ENCODE measurements at regions not wholly inside any gene's neighbourhood (a gene's known extent, or its start where the extent isn't known, plus 50 kb on each side); places are given as distances from the start of the nearest gene placed in this dataset.

- ATAC-seq (replicated peaks; ENCODE audit: extremely low read depth, poor library complexity, severe bottlenecking) (no peak), DNase-seq (ENCODE audit: low spot score in 2 of 2) (no peak)
- Mint-ChIP-seq H3K4me1 (no peaks in the 10 kb centered on the region), H3K4me3 (no peak overlapping the region), H3K27ac (ENCODE audit: low read depth) (no peak overlapping the region), H3K27me3 (no peaks in the 10 kb centered on the region), H3K9me3 (no peaks in the 10 kb centered on the region), H3K36me3 (ENCODE audit: insufficient read depth) (peaks cover 4% of the 10 kb centered on the region)
Measured at GRCh38 chr10:24046060-24046459, 162.9 kb upstream of the KIAA1217 start.

GRCh38 chr10:24047176-24047575, 161.8 kb upstream of the KIAA1217 start:
- peaks cover 2% of the 10 kb centered on the region for H3K36me3 Mint-ChIP-seq (ENCODE audit: insufficient read depth)
- no peaks in the 10 kb centered on the region for H3K4me1 Mint-ChIP-seq
- H3K27me3 Mint-ChIP-seq = no peaks in the 10 kb centered on the region
- DNase-seq (ENCODE audit: low spot score in 2 of 2) (no peak), ATAC-seq (replicated peaks; ENCODE audit: extremely low read depth, poor library complexity, severe bottlenecking) (no peak)
- no peaks in the 10 kb centered on the region for H3K9me3 Mint-ChIP-seq
- H3K4me3 Mint-ChIP-seq = no peak overlapping the region
- H3K27ac Mint-ChIP-seq (ENCODE audit: low read depth) = no peak overlapping the region

- DNase-seq (ENCODE audit: low spot score in 2 of 2) (no peak), ATAC-seq (replicated peaks; ENCODE audit: extremely low read depth, poor library complexity, severe bottlenecking) (no peak)
- no peaks in the 10 kb centered on the region for H3K4me1 Mint-ChIP-seq
- no peak overlapping the region for H3K4me3 Mint-ChIP-seq
- H3K27me3 Mint-ChIP-seq = no peaks in the 10 kb centered on the region
- no peak overlapping the region for H3K27ac Mint-ChIP-seq (ENCODE audit: low read depth)
- peaks cover 2% of the 10 kb centered on the region for H3K36me3 Mint-ChIP-seq (ENCODE audit: insufficient read depth)
- H3K9me3 Mint-ChIP-seq = peaks cover 7% of the 10 kb centered on the region
Measured at GRCh38 chr10:24054421-24054820, 154.5 kb upstream of the KIAA1217 start.

GRCh38 chr10:24080207-24080606, 128.7 kb upstream of the KIAA1217 start:
- no peak overlapping the region for H3K27ac Mint-ChIP-seq (ENCODE audit: low read depth)
- no peaks in the 10 kb centered on the region for H3K27me3 Mint-ChIP-seq
- ATAC-seq (replicated peaks; ENCODE audit: extremely low read depth, poor library complexity, severe bottlenecking) (no peak), DNase-seq (ENCODE audit: low spot score in 2 of 2) (no peak)
- no peak overlapping the region for H3K4me3 Mint-ChIP-seq
- H3K4me1 Mint-ChIP-seq = no peaks in the 10 kb centered on the region
- no peaks in the 10 kb centered on the region for H3K36me3 Mint-ChIP-seq (ENCODE audit: insufficient read depth)
- peaks cover 17% of the 10 kb centered on the region for H3K9me3 Mint-ChIP-seq

GRCh38 chr10:24086296-24087086, 122.4 kb upstream of the KIAA1217 start:
- DNase-seq (ENCODE audit: low spot score in 2 of 2) = no peak
- Mint-ChIP-seq H3K36me3 (ENCODE audit: insufficient read depth) (no peaks in the 10 kb centered on the region), H3K4me3 (no peak overlapping the region), H3K27me3 (no peaks in the 10 kb centered on the region), H3K27ac (ENCODE audit: low read depth) (no peak overlapping the region), H3K9me3 (peaks cover 22% of the 10 kb centered on the region), H3K4me1 (no peaks in the 10 kb centered on the region)
- ATAC-seq (replicated peaks; ENCODE audit: extremely low read depth, poor library complexity, severe bottlenecking) = no peak

GRCh38 chr10:24091256-24091655, 117.7 kb upstream of the KIAA1217 start:
- Mint-ChIP-seq H3K4me1 (no peaks in the 10 kb centered on the region), H3K27me3 (no peaks in the 10 kb centered on the region), H3K36me3 (ENCODE audit: insufficient read depth) (no peaks in the 10 kb centered on the region), H3K27ac (ENCODE audit: low read depth) (no peak overlapping the region), H3K4me3 (no peak overlapping the region), H3K9me3 (peaks cover 25% of the 10 kb centered on the region)
- no peak for ATAC-seq (replicated peaks; ENCODE audit: extremely low read depth, poor library complexity, severe bottlenecking)
- DNase-seq (ENCODE audit: low spot score in 2 of 2) = no peak

GRCh38 chr10:24096281-24096680, 112.7 kb upstream of the KIAA1217 start:
- H3K36me3 Mint-ChIP-seq (ENCODE audit: insufficient read depth) = no peaks in the 10 kb centered on the region
- H3K27ac Mint-ChIP-seq (ENCODE audit: low read depth) = no peak overlapping the region
- H3K9me3 Mint-ChIP-seq = peaks cover 25% of the 10 kb centered on the region
- ATAC-seq (replicated peaks; ENCODE audit: extremely low read depth, poor library complexity, severe bottlenecking) = no peak
- no peaks in the 10 kb centered on the region for H3K4me1 Mint-ChIP-seq
- H3K4me3 Mint-ChIP-seq = no peak overlapping the region
- H3K27me3 Mint-ChIP-seq = no peaks in the 10 kb centered on the region
- no peak for DNase-seq (ENCODE audit: low spot score in 2 of 2)

- Mint-ChIP-seq H3K9me3 (peaks cover 19% of the 10 kb centered on the region), H3K4me1 (no peaks in the 10 kb centered on the region), H3K27me3 (no peaks in the 10 kb centered on the region), H3K27ac (ENCODE audit: low read depth) (no peak overlapping the region), H3K36me3 (ENCODE audit: insufficient read depth) (no peaks in the 10 kb centered on the region), H3K4me3 (no peak overlapping the region)
- no peak for ATAC-seq (replicated peaks; ENCODE audit: extremely low read depth, poor library complexity, severe bottlenecking)
- DNase-seq (ENCODE audit: low spot score in 2 of 2) = no peak
Measured at GRCh38 chr10:24097751-24098207, 111.2 kb upstream of the KIAA1217 start.

- no peaks in the 10 kb centered on the region for H3K27me3 Mint-ChIP-seq
- no peak overlapping the region for H3K27ac Mint-ChIP-seq (ENCODE audit: low read depth)
- ATAC-seq (replicated peaks; ENCODE audit: extremely low read depth, poor library complexity, severe bottlenecking) (no peak), DNase-seq (ENCODE audit: low spot score in 2 of 2) (no peak)
- H3K4me1 Mint-ChIP-seq = no peaks in the 10 kb centered on the region
- peaks cover 11% of the 10 kb centered on the region for H3K9me3 Mint-ChIP-seq
- no peak overlapping the region for H3K4me3 Mint-ChIP-seq
- no peaks in the 10 kb centered on the region for H3K36me3 Mint-ChIP-seq (ENCODE audit: insufficient read depth)
Measured at GRCh38 chr10:24104895-24105294, 104.0 kb upstream of the KIAA1217 start.

GRCh38 chr10:24113901-24114300, 95.0 kb upstream of the KIAA1217 start:
- no peaks in the 10 kb centered on the region for H3K9me3 Mint-ChIP-seq
- DNase-seq (ENCODE audit: low spot score in 2 of 2) = no peak
- H3K4me3 Mint-ChIP-seq = no peak overlapping the region
- no peak for ATAC-seq (replicated peaks; ENCODE audit: extremely low read depth, poor library complexity, severe bottlenecking)
- H3K4me1 Mint-ChIP-seq = no peaks in the 10 kb centered on the region
- no peaks in the 10 kb centered on the region for H3K36me3 Mint-ChIP-seq (ENCODE audit: insufficient read depth)
- no peaks in the 10 kb centered on the region for H3K27me3 Mint-ChIP-seq
- H3K27ac Mint-ChIP-seq (ENCODE audit: low read depth) = no peak overlapping the region

GRCh38 chr10:24114556-24114955, 94.4 kb upstream of the KIAA1217 start:
- H3K9me3 Mint-ChIP-seq = no peaks in the 10 kb centered on the region

GRCh38 chr10:24115403-24115802, 93.5 kb upstream of the KIAA1217 start:
- H3K36me3 Mint-ChIP-seq (ENCODE audit: insufficient read depth) = no peaks in the 10 kb centered on the region

More at GRCh38 chr10:24114556-24114955, 94.4 kb upstream of the KIAA1217 start:
- ATAC-seq (replicated peaks; ENCODE audit: extremely low read depth, poor library complexity, severe bottlenecking) (no peak), DNase-seq (ENCODE audit: low spot score in 2 of 2) (no peak)
- Mint-ChIP-seq H3K4me3 (no peak overlapping the region), H3K27me3 (no peaks in the 10 kb centered on the region), H3K36me3 (ENCODE audit: insufficient read depth) (no peaks in the 10 kb centered on the region), H3K27ac (ENCODE audit: low read depth) (no peak overlapping the region), H3K4me1 (no peaks in the 10 kb centered on the region)

GRCh38 chr10:24118246-24118645, 90.7 kb upstream of the KIAA1217 start:
- no peak for DNase-seq (ENCODE audit: low spot score in 2 of 2)
- Mint-ChIP-seq H3K27me3 (no peaks in the 10 kb centered on the region), H3K36me3 (ENCODE audit: insufficient read depth) (no peaks in the 10 kb centered on the region), H3K27ac (ENCODE audit: low read depth) (no peak overlapping the region), H3K4me1 (no peaks in the 10 kb centered on the region), H3K4me3 (no peak overlapping the region), H3K9me3 (no peaks in the 10 kb centered on the region)
- ATAC-seq (replicated peaks; ENCODE audit: extremely low read depth, poor library complexity, severe bottlenecking) = no peak

More at GRCh38 chr10:24115403-24115802, 93.5 kb upstream of the KIAA1217 start:
- ATAC-seq (replicated peaks; ENCODE audit: extremely low read depth, poor library complexity, severe bottlenecking) (no peak), DNase-seq (ENCODE audit: low spot score in 2 of 2) (no peak)
- no peak overlapping the region for H3K27ac Mint-ChIP-seq (ENCODE audit: low read depth)
- H3K4me1 Mint-ChIP-seq = no peaks in the 10 kb centered on the region
- no peaks in the 10 kb centered on the region for H3K9me3 Mint-ChIP-seq
- H3K4me3 Mint-ChIP-seq = no peak overlapping the region
- no peaks in the 10 kb centered on the region for H3K27me3 Mint-ChIP-seq
